OCI-LY1 (cell line): ENCODE measurements at regions not wholly inside any gene's neighbourhood (a gene's known extent, or its start where the extent isn't known, plus 50 kb on each side); places are given as distances from the start of the nearest gene placed in this dataset.

Experiments
- H2AFZ ChIP-seq: fragments of 200-600 bp; sonication (generic), shearing (Covaris generic); 2 replicates; pipeline ENCODE4 v1.6.0; 2014; ENCODE audit warnings: antibody characterized with exemption, mild to moderate bottlenecking, low read length
- H3F3A ChIP-seq: fragments of 200-600 bp; sonication (generic), shearing (Covaris generic); 2 replicates; pipeline ENCODE4 v1.6.0; 2014; ENCODE audit warnings: mild to moderate bottlenecking, antibody characterized with exemption, low read length, moderate library complexity; ENCODE audit not compliant: insufficient read depth
- H3K27ac ChIP-seq: fragments of 200-600 bp; sonication (generic); 2 replicates; pipeline ENCODE4 v1.5.1; 2014; ENCODE audit warnings: low read length, mixed run types, mild to moderate bottlenecking, low read depth; ENCODE audit not compliant: poor library complexity, severe bottlenecking
- H3K27me3 ChIP-seq: fragments of 200-600 bp; sonication (generic); 2 replicates; pipeline ENCODE4 v1.6.0; 2014; ENCODE audit warnings: antibody characterized with exemption, mild to moderate bottlenecking, low read length, moderate library complexity; ENCODE audit not compliant: insufficient read depth
- H3K36me3 ChIP-seq: fragments of 200-600 bp; sonication (generic); 2 replicates; pipeline ENCODE4 v1.6.1; 2014; ENCODE audit warnings: mild to moderate bottlenecking, antibody characterized with exemption, low read length, moderate library complexity, mixed read lengths; ENCODE audit not compliant: insufficient read depth
- H3K4me1 ChIP-seq: fragments of 200-600 bp; sonication (generic); 2 replicates; pipeline ENCODE4 v1.5.1; 2014; ENCODE audit warnings: mild to moderate bottlenecking, low read length, moderate library complexity; ENCODE audit not compliant: insufficient read depth, severe bottlenecking
- H3K4me2 ChIP-seq: fragments of 200-600 bp; sonication (generic), shearing (Covaris generic); 2 replicates; pipeline ENCODE4 v1.6.1; 2014; ENCODE audit warnings: low read length
- H3K4me3 ChIP-seq: fragments of 200-600 bp; sonication (generic); 2 replicates; pipeline ENCODE4 v1.5.1; 2014; ENCODE audit warnings: low read length, low read depth, mild to moderate bottlenecking, mixed read lengths; ENCODE audit not compliant: poor library complexity, severe bottlenecking
- H3K79me2 ChIP-seq: fragments of 200-600 bp; shearing (Covaris generic); 2 replicates; pipeline ENCODE4 v1.6.1; 2016; ENCODE audit warnings: mixed run types, low read length, mixed read lengths; ENCODE audit not compliant: insufficient read depth
- H3K9ac ChIP-seq: fragments of 200-600 bp; sonication (generic), shearing (Covaris generic); 2 replicates; pipeline ENCODE4 v1.6.1; 2014; ENCODE audit warnings: mild to moderate bottlenecking, low read length, mixed read lengths
- H3K9me2 ChIP-seq: fragments of 200-600 bp; sonication (generic), shearing (Covaris generic); 2 replicates; pipeline ENCODE4 v1.6.1; 2014; ENCODE audit warnings: low read depth, mild to moderate bottlenecking, low read length, mixed read lengths
- H3K9me3 ChIP-seq: fragments of 200-600 bp; shearing (Covaris generic); 2 replicates; pipeline ENCODE4 v1.6.1; 2014; ENCODE audit warnings: low read length, mixed read lengths
- H4K20me1 ChIP-seq: fragments of 200-600 bp; sonication (generic), shearing (Covaris generic); 2 replicates; pipeline ENCODE4 v1.6.0; 2016; ENCODE audit warnings: mild to moderate bottlenecking, low read length; ENCODE audit not compliant: insufficient read depth
- EZH2 ChIP-seq: fragments of 200-600 bp; sonication (generic), shearing (Covaris generic); IDR thresholded peaks from 2 replicates; pipeline ENCODE4 v1.8.0; 2017; ENCODE audit warnings: borderline replicate concordance, mixed run types, mild to moderate bottlenecking, antibody characterized with exemption, low read length, moderate library complexity, mixed read lengths
- TF ChIP-seq, protein P1 (sequence below): fragments of 200-600 bp; sonication (generic), shearing (Covaris generic); IDR thresholded peaks from 2 replicates; pipeline ENCODE4 v1.5.1; 2017; ENCODE audit warnings: mild to moderate bottlenecking, antibody characterized with exemption, low read length, moderate library complexity, mixed read lengths

DNA sequence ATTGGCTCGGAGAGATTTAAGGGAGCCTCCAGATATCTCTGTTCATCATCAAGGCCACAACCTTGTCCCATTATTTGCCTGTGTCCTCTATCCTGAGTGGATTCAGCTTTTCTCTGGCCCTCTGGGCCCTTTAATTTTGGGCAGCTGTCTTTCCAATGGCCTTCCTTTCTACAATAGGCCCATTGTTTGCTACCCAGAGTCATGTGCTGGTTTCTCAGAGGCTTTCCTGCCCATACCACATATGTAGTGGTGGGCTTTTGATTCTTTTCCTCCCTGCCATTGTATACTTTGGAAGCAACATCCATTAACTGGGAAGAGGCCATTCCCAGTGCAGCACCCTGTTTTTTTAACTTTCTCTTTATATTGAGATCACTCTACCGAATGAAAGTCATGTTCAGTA is 233.9 kb upstream of the SGCD start:
- H3K4me2 ChIP-seq, result no peak overlapping the region
- no peaks in the 10 kb centered on the region for H3K9me2 ChIP-seq
- H3K27me3 ChIP-seq, result no peaks in the 10 kb centered on the region
- no peak overlapping the region for H2AFZ ChIP-seq
- no peaks in the 10 kb centered on the region for H3K36me3 ChIP-seq
- no peaks in the 10 kb centered on the region for H3F3A ChIP-seq
- H3K4me1 ChIP-seq, result no peaks in the 10 kb centered on the region
- no peak overlapping the region for H3K9ac ChIP-seq
- no peaks in the 10 kb centered on the region for H3K9me3 ChIP-seq
- TF ChIP-seq EZH2, result no peak
- TF ChIP-seq, protein P1, sequence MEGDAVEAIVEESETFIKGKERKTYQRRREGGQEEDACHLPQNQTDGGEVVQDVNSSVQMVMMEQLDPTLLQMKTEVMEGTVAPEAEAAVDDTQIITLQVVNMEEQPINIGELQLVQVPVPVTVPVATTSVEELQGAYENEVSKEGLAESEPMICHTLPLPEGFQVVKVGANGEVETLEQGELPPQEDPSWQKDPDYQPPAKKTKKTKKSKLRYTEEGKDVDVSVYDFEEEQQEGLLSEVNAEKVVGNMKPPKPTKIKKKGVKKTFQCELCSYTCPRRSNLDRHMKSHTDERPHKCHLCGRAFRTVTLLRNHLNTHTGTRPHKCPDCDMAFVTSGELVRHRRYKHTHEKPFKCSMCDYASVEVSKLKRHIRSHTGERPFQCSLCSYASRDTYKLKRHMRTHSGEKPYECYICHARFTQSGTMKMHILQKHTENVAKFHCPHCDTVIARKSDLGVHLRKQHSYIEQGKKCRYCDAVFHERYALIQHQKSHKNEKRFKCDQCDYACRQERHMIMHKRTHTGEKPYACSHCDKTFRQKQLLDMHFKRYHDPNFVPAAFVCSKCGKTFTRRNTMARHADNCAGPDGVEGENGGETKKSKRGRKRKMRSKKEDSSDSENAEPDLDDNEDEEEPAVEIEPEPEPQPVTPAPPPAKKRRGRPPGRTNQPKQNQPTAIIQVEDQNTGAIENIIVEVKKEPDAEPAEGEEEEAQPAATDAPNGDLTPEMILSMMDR, result no peak
- no peak overlapping the region for H3K4me3 ChIP-seq
- H3K27ac ChIP-seq, result no peak overlapping the region
- H4K20me1 ChIP-seq, result no peaks in the 10 kb centered on the region
- no peaks in the 10 kb centered on the region for H3K79me2 ChIP-seq

DNA sequence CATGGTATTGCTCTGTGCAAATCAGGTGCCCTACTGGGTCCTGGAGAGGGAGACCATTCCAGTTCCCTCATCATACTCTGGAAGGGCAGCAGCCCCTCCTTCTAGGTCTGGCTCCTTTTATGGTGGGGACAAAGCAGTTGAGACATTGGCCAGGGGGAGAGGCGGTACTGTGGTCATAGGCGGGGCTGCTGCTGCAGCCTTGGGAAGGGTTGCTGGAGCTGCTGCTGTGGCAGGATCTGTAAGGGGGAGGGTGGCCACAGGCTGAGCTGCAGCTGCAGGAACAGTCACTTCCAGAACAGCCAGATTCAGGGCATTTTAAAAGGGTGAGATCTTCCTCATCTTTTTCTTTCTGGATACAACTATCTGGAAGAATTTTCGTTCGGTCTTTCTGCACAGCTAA is 233.0 kb upstream of the SGCD start:
- Histone ChIP-seq H3K4me2 (no peak overlapping the region), H3K9me3 (no peaks in the 10 kb centered on the region), H3K4me3 (no peak overlapping the region), H3K79me2 (no peaks in the 10 kb centered on the region), H3F3A (no peaks in the 10 kb centered on the region), H3K9me2 (no peaks in the 10 kb centered on the region), H3K36me3 (no peaks in the 10 kb centered on the region), H4K20me1 (no peaks in the 10 kb centered on the region), H3K4me1 (no peaks in the 10 kb centered on the region), H3K9ac (no peak overlapping the region), H3K27me3 (no peaks in the 10 kb centered on the region), H3K27ac (no peak overlapping the region), H2AFZ (no peak overlapping the region)
- TF ChIP-seq, protein P1, result no peak
- TF ChIP-seq EZH2, result no peak

DNA sequence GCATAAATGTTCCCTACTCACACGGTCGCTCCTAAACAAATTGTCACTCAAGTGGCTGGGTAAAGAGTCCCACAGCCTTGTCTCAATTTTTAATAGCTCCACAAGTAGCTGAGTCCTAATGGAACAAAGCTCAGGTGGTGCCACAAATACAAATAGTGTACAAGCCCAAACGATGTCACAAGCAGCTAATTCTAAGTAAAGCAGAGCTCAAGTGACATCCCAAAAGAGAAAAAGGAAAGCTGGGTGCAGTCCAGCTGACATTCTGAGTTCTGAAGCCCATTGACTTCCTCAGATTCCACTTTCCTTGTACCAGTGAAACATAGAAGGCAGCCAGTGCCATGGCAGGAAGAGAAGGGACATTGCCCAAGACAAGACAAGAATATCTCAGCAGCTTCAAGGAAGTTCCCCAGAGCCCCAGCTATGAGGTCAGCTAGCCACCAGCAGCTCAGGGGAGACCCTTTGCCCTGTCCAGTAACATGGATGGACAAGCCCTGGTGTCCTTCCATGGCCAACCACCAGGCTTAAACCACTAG is 231.2 kb upstream of the SGCD start:
- no peaks in the 10 kb centered on the region for H4K20me1 ChIP-seq
- H3K79me2 ChIP-seq, result no peaks in the 10 kb centered on the region
- H3K4me1 ChIP-seq, result no peaks in the 10 kb centered on the region
- H3K36me3 ChIP-seq, result no peaks in the 10 kb centered on the region
- H3K9me3 ChIP-seq, result no peaks in the 10 kb centered on the region
- no peak overlapping the region for H2AFZ ChIP-seq
- H3K4me3 ChIP-seq, result no peak overlapping the region
- TF ChIP-seq EZH2, result no peak
- TF ChIP-seq, protein P1, result no peak
- no peak overlapping the region for H3K4me2 ChIP-seq
- no peak overlapping the region for H3K9ac ChIP-seq
- no peaks in the 10 kb centered on the region for H3K9me2 ChIP-seq
- H3K27ac ChIP-seq, result no peak overlapping the region
- no peaks in the 10 kb centered on the region for H3F3A ChIP-seq
- H3K27me3 ChIP-seq, result no peaks in the 10 kb centered on the region
